ENCODE measurements at regions not wholly inside any gene's neighbourhood (a gene's known extent, or its start where the extent isn't known, plus 50 kb on each side); places are given as distances from the start of the nearest gene placed in this dataset.
"Not testable (repeated sequence)": the region's sequence is repeated elsewhere in the genome, so short reads cannot be mapped to it uniquely, and the experiment has no call there.

DNA sequence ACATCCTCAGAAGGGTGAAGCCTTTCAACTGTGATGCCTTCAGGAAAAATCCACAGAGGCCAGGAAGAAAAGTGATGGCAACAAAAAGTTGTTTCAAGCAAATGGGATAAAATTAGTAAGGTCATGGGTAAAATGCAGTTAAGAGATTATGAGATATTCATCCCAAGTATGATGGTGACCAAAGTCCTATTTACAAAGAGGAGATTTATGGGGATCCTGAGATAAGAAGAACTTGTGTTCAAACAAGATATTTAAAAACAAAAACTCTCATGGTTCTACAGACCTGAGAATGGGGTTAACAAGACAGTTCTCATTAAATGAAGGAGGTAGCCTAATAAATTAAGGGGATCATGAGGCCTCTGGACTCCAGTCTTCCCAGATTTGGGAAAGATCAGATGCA, 184.4 kb downstream of the FCRL5 start:
- DNase-seq, result no peak

DNA sequence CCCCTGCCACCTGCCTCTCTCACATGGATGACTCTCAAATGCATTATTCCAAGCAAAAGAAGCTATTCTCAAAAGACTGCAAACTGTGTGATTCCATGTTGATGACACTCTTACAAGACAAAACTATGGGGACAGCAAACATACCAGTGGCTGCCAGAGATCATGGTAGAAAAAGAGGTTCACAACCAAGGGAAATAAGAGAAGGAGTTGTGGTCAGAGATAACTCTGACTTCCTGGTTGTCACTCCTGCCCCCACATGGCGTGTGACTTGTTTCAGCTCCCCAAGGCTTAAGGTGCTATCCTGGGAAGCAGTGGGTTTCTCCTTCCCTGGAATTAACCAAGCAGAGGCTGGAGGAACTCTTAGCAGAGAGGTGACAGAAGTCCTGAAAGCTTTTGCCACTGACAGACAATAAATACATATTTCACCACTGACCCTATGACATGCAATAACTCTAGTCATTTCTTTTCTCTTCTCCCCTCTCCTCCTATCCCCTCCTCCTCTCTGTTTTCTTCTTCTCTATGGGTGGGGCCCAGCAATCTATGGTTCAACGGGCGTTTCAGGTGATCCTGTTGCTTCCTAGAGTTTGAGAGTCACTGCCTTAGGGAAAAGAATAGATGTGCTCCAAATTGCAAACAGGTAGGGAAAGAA, 185.1 kb downstream of the FCRL5 start:
- no peak for DNase-seq

DNA sequence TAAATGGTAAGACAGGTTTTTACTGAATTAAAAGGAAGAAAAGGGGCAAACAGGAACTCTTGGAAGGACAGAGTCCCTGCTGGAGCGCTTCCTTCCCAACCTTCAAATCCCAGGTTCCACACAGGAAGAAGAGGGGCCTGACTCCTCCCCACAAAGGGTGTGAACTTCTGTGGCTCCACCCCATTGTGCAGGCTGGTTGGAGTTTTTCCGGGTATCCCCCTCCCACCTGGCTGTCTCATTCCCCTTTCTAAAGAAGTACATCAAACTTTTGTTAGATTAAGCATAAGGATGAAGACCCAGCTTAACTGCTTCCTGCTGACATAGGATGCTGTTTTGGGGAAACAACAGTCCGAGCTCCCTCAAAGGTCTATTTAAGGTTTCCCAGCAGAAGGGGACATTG, 187.7 kb downstream of the FCRL5 start:
- DNase-seq, result no peak

DNA sequence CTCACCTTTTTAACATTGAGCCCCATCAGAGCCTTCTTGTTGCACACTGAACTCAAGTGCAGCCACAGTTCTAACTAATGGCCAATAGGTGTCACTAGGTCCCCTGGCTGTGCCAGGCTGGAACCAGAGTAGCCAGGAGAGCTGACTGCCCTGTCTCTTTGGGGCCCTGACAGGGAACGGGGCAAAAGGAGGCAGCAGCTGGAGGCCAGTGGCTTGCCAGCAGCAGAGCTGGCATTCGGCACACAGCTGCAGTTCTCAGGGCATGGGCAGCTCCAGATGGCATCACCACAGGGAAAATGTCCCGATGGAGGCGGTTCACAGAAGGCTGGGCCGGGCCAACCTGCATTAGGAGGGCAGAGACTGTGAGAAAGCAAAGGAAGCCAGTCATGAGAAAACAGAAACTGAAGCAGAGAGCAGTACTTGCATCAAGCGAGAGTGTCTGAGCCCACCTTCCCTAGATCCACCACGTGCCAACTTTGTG, 188.6 kb downstream of the FCRL5 start:
- peak in 1 of 2 donors; percentile 3 for DNase-seq

DNA sequence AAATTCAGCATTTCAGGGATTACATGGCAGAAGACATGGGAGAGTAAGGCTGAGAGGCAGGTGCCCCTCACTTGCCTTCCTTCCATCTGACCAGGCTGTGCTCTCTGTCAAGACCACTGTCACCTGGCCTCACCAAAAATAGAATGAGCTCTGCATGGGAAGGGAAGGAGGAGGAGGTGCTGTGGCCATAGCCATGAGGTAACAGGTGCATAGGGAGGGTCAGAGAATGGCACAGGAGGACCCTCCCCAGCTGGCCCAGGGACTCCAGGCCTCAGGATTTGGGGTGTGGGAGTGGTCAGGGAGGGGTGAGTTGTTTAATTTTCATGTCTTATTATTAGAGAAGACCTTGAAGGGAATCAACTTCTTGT, 192.3 kb downstream of the FCRL5 start:
- no peak for DNase-seq

DNA sequence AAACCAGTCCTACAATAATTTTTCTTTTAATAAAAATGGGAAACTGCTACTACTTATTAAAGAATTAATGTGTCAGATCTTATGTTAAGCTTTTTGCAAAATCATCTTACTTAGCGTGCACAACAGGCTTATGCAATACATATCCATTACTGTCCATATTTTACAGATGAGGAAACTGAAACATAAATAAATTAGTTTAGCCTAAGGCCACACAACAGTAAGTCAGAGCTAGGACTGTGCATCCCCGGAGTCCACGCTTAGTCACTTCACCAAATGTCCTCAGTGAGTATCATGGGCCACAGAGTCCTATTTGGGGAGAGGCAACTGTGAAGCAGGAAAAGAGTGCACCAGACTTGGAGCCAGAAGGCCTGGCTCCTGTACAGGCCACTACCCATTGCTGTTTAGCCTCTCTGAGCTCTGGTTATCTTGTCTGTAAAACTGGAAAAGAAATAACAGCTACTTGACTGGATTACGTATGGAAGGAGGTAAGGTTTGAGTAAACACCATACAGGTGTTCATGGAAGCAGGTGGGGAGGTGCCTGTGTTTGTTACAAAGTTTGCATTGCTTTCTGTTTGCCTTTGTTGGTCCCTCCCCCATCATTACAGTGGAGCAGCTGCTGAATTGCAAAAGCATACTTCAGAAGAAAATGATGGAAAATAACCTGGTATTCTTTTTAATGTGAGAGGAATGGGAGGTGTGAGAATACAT, 192.8 kb downstream of the FCRL5 start:
- DNase-seq, result no peak

DNA sequence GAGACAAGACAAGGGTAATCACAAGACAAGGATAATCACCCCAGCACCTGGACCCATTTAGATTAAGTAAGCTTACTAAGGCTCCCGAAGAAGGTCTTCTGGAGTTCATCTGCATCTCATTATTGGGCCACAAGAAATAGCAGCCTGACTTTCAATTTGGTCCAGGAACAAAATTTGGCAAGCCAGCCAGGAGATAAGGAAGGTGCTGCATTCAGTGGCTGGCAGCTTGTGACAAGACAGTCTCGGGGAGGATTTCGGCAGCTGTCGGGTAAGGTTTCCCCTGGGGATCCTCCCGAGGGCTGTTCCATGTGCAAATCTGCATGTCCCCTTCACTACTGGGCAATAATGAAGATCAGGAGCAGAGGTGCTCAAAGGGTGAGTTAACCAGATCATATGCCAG, 195.2 kb downstream of the FCRL5 start:
- no peak for DNase-seq

DNA sequence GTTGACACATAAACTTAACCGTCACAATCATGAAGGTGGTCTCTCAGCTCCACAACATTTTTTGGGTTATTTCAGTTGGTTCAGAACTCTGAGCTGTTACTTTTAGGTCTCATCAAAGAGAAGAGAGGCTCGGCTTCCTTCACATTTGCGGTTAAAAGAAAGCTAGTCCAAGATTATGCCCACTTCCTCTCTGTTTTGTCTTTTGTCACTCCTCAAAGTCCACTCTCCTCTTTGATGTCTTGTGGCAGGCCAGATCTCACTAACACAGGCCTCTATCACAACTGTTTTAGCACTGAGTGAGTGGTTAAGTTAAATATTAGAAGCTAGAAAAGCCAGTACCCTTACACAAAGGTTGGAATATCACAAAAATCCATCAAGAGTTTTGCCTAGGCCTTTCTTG, 195.7 kb downstream of the FCRL5 start:
- DNase-seq, result no peak

DNA sequence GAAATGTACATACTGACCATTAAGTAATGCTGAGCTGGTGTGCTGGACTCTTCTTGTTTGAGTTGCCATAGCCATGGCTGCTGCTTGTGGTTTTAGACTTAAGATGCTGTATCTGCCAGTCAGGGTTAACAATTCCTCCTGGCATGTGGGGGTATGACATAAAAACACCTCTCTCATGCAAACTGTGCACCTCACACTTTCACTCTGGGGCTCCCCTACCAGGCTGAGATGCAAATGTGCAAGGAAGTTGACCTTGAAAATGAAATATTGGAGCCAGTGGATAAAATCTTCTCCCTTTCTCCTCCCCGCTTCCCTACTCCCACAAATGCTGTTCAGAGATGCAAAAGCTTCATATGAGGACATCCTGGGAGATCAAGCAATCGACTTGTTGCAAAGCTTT, 198.8 kb downstream of the FCRL5 start:
- DNase-seq, result no peak

DNA sequence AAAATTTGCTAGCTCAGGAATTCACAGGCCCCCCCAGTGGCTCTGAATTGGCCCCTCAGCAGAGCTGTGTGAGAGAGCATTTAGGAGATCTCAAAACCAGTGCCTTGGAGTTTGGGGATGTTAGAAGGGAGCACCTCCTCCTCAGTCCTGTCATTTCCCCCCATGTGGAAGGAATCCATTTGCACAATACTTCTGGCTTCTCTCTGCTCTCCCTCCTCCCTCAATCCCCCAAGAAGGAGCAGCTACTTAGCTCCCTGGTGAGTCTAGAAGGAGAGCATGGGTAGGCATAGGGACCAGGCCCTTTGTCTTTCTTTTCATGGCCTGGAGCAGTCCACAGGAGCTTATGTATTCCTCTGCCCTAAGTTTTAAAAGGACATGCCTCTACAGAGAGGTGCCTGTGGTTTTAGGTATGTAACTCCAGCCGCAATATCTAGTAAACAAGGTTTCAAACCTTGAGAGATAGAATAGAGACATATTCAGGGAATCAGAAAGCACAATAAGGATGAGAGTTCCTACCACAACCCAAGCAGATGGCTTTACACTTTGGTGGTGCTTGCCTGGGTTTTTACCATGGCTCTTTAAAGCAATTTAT, 199.4 kb downstream of the FCRL5 start:
- DNase-seq, result no peak

DNA sequence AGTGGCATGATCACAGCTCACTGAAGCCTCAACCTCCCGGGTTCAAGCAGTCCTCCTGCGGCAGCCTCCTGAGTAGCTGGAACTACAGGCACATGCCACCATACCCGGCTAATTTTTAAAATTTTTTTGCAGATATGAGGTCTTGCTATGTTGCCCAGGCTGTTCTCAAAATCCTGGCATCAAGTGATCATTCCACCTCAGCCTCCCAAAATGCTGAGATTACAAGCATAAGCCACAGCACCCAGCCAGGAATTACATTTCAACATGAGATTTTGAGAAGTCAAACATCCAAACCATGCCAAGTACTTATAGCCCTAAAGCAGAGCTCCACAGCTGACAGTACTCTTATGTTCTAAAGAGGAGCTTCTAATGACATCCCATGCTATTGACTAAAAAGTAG, 200.1 kb downstream of the FCRL5 start:
- DNase-seq, result no peak

DNA sequence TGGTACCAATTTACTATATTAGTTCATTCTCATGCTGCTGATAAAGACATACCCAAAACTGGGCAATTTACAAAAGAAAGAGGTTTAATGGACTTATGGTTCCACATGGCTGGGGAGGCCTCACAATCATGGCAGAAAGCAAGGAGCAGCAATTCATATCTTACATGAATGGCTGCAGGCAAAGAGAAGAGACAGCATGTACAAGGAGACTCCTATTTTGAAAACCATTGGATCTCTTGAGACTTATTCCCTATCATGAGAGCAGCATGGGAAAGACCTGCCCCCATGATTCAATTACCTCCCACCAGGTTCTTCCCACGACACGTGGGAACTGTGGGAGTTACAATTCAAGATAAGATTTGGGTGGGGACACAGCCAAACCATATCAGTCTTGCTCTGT, 200.5 kb downstream of the FCRL5 start:
- not testable (repeated sequence) for DNase-seq

DNA sequence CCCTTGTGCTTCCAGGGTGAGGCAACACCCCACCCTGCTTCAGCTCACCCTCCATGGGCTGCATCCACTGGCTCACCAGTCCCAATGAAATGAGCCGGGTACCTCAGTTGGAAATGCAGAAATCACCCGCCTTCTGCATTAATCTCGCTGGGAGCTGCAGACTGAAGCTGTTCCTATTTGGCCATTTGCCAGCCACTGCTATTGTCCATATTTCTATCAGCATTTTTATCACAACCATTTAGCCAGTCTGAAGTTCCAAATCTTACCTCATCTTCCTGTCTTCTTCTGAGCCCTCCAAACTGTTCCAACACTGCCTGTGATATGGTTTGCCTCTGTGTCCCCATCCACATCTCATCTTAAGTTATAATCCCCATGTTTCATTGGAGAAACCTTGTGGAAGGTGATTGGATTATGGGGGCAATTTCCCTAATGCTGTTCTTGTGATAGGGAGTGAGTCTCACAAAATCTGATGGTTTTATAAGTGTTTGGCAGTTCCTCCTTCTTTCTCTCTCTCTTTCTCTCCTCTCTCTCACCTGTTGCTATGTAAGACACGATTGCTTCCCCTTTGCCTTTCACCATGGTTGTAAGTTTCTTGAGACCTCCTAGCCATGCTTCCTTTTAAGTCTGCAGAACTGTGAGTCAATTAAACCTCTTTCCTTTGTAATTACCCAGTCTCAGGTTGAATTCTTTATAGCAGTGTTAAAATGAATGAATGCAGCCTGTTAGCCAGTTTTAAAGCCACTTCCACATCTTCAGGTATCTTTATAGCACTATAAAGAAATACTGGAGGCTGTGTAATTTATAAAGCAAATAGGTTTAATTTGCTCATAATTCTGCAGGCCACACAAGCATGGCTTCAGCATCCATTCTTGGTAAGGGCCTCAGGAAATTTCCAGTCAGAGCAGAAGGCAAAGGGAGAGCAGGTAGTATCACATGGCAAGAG, 203.5 kb downstream of the FCRL5 start:
- DNase-seq, result no peak

DNA sequence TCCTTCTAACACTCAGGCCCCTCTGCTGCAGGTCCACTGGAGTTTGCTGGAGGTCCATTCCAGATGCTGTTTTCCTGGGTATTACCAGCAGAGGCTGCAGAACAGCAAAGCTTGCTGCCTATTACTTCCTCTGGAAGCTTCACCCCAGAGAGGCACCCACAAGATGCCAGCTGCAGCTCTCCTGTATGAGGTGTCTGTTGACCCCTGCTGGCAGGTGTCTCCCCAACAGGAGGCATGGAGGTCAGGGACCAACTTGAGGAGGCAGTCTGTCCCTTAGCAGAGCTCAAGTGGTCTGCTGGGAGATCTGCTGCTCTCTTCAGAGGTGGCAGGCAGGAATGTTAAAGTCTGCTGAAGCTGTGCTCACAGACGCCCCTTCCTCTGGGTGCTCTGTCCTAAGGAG, 204.8 kb downstream of the FCRL5 start:
- no peak for DNase-seq

DNA sequence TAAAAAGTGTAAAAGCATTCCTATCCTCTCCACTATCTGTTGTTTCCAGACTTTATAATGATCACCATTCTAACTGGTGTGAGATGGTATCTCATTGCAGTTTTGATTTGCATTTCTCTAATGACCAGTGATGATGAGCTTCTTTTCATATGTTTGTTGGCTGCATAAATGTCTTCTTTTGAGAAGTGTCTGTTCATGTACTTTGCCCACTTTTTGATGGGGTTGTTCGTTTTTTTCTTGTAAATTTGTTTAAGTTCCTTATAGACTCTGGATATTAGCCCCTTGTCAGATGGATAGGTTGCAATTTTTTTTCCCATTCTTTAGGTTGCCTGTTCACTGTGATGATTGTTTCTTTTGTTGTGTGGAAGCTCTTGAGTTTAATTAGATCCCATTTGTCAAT, 199.6 kb upstream of the ETV3 start:
- not testable (repeated sequence) for DNase-seq

DNA sequence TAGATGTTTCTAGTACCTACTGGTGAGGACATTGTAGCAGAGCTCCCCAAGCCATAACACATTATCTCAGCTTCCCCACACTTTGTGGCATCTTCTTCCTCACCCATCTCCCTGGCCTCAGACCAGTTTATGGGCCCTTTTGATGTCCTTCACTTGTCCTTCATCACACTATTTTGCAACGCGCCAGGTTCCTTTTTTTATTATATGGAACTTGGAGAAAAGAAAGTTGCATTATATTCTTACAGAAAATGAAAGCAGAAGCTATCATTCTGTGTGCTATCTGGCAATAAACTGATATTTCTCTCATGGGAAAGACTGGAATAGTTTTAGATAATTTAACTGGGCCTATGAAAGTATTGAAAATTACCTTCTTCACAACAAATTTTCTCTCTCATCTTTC, 196.9 kb upstream of the ETV3 start:
- no peak for DNase-seq

DNA sequence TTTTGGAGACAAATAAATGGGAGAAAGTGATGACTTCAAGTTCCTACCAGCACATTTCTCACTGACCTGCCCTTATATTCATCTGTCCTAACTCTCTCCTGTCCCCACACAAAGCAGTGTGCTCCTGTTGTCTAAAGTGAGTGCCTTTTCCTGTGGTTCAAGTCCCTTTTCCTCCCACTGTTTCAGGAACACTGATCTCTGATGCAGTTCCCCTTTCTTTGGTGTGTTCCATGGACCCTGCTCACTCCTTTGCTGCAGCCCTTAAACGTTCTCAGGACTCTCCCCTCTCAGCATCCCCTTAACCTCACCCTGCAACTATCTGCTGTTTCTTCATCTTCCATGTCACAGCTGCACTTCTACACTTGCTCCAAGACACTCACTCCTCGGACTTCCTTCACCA, 195.8 kb upstream of the ETV3 start:
- DNase-seq, result no peak

DNA sequence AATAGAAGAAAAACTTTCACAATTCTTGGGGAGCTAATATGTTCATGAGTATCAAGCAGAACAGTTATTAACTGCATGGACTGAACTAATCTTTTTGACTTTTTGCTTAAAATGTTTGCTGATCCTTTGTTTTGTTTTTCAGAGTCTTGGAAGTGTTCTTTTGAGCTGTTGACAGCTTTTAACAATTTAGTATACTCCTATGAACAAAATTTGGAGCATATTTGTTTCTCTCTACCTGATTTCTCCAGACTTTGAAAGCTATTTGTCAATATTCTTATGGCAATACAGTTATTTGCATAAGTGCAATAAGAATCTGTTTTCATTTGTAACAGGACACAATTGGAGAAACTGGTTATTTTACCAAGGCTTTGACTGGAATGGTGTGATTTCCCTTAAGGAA, 192.0 kb upstream of the ETV3 start:
- not testable (repeated sequence) for DNase-seq

DNA sequence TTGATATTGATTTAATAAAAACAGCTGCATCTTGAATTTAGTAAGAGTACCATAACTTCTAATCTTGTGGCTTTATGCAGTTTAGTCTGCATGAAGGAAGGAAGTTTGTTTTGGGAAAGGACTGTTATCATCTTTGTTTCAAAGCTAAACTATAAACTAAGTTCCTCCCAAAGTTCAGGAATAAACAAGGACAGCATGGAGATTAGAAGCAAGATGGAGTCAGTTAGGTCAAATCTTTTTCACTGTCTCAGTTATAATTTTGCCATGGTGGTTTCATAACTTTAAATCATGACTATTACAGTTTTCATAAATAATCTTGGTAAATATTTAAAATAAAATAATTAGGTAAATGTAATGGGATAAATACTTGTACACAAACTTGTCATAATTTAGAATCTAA, 189.9 kb upstream of the ETV3 start:
- DNase-seq, result not testable (repeated sequence)

DNA sequence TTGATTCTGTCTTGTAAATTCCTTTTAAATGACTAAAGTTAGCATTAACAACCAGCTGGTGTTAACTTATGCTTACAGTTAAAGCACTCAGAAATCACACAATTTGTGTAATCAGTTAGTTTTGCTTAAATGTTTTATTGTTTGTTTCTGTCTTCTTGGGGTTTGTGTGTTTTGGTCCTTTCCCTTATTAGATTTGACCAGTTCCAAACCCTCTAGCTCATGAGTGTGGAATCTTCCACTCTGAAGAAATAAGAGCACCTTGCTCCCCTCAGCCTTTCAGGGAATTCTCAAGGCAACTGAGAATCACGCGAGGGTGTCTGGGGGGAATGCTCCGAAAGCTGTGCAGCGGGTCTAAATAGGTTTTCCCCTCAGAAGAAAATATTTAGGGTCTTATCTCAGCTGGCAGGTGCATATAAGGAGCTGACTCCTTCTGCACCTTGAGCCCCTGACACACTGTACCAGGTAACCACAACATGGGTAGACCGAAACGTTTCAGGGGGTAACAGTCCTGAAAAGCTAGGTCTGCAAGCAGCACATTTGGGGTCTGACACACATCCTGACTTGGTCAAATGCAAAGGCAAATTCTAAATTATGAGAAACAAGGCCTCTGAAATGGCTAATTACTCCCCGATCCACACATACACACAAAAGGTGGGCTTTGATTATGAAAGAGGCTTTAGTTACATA, 188.1 kb upstream of the ETV3 start:
- no peak for DNase-seq

DNA sequence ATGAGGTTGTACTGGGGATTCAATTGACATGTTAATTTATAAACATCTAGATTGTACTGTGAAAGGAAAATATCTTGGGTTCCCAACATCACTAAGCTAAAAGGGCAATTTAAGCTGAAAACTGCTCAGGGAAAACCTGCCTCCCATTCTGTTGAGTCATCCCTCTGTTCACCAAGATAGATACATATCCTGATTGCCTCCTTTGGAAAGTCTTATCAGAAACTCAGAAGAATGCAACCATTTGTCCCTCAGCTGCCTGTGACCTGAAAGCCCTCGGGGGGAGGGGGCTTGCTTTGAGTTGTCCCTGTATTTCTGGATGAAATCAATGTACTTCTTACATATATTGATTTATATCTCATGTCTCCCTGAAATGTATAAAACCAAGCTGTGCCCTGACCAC, 187.0 kb upstream of the ETV3 start:
- DNase-seq, result no peak

DNA sequence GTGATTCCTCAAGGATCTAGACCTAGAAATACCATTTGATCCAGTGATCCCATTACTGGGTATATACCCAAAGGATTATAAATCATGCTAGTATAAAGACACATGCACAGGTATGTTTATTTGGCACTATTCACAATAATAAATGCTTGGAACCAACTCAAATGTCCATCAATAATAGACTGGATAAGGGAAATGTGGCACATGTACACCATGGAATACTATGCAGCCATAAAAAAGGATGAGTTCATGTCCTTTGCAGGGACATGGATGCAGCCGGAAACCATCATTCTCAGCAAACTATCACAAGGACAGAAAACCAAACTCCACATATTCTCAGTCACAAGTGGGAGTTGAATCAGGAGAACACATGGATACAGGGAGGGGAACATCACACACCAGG, 183.8 kb upstream of the ETV3 start:
- DNase-seq, result not testable (repeated sequence)

DNA sequence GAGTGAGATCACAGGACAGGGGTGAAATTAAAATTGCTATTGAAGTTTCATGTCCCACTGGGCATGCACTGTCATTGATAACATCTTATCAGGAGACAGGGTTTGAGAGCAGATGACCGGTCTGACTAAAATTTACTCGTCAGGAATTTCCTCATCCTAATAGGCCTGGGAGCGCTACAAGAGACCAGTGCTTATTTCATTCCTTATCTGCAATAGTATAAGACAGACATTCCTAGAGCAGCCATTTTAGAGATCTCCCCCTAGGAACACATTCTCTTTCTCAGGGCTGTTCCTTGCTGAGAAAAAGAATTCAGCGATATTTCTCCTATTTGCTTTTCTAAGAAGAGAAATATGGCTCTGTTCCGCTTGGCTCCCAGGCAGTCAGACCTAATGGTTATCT, 181.4 kb upstream of the ETV3 start:
- DNase-seq, result no peak
